Tibial nerve (tissue), 4 donors: ENCODE measurements at regions not wholly inside any gene's neighbourhood (a gene's known extent, or its start where the extent isn't known, plus 50 kb on each side); places are given as distances from the start of the nearest gene placed in this dataset.

Experiments
- CTCF ChIP-seq, 5 experiments: fragments of 200-600 bp in 3 of 5; fragments of 450-650 bp in 2 of 5; sonication (generic) in 3 of 5; IDR thresholded peaks; one replicate each; pipeline ENCODE4 v1.5.1; 2016 to 2019; ENCODE audit warnings: antibody characterized with exemption in 5 of 5, mild to moderate bottlenecking in 3 of 5, moderate library complexity in 2 of 5
- EP300 ChIP-seq, 2 donors: sonication (generic); formaldehyde crosslinking; IDR thresholded peaks; one replicate each; pipeline ENCODE4 v1.6.1; 2017; ENCODE audit warnings: antibody characterized with exemption in 2 of 2, mild to moderate bottlenecking in 1 of 2

- TF ChIP-seq CTCF (IDR thresholded peaks at IDR 0.05) (no peak), EP300 (IDR thresholded peaks at IDR 0.05) (no peak)
Measured at GRCh38 chrX:11960031-11960430, 178.2 kb upstream of the FRMPD4 start.
